Panc1 (cell line): ENCODE measurements at regions not wholly inside any gene's neighbourhood (a gene's known extent, or its start where the extent isn't known, plus 50 kb on each side); places are given as distances from the start of the nearest gene placed in this dataset.

Experiments
- ATAC-seq: fragments of 200-7000 bp; cut with Tn5 transposase; 2 replicates; pipeline ENCODE4 v1.9.1; 2020; ENCODE audit warnings: mild to moderate bottlenecking, moderate library complexity
- BruUV-seq: library from RNA; stranded (reverse); fragments of 400-500 nt; replicated peaks from 2 replicates; lab custom pipeline; 2021; lab: Mats Ljungman, UMichigan
- CTCF ChIA-PET: fragments of 300-600 bp; sonication (Branson Sonifier 250); formaldehyde crosslinking; loops from one replicate; lab custom pipeline; 2022; ENCODE audit warnings: antibody characterized with exemption; lab: Charles Lee
- POLR2A ChIA-PET: fragments of 300-600 bp; sonication (Branson Sonifier 250); formaldehyde crosslinking; loops from one replicate; lab custom pipeline; 2022; ENCODE audit warnings: antibody characterized with exemption; lab: Charles Lee
- DNase-seq: peaks from one replicate; pipeline ENCODE4 v3.0.0-alpha.2; 2010; ENCODE audit warnings: low read depth, low spot score
- H3K27ac ChIP-seq: 2 replicates; pipeline ENCODE4 v1.5.1; 2011; ENCODE audit warnings: mild to moderate bottlenecking, low read length, inconsistent platforms
- H3K27me3 ChIP-seq: fragments of 200-500 bp; sonication (Bioruptor generic); 2 replicates; pipeline ENCODE4 v1.6.0; 2014; ENCODE audit warnings: low read length, inconsistent platforms; ENCODE audit not compliant: control insufficient read depth, insufficient read depth
- H3K36me3 ChIP-seq: fragments of 200-500 bp; sonication (Bioruptor generic); 2 replicates; pipeline ENCODE4 v1.5.1; 2014; ENCODE audit warnings: inconsistent platforms, mild to moderate bottlenecking, low read length, moderate library complexity; ENCODE audit not compliant: control insufficient read depth, insufficient read depth
- H3K4me1 ChIP-seq: 2 replicates; pipeline ENCODE4 v1.5.1; 2011; ENCODE audit warnings: inconsistent platforms, mild to moderate bottlenecking, low read length, moderate library complexity; ENCODE audit not compliant: control insufficient read depth, insufficient read depth
- H3K4me3 ChIP-seq, 2 experiments: 2 replicates each; pipeline ENCODE4 v1.5.1; 2011 to 2012; ENCODE audit warnings: low read depth in 2 of 2, low read length in 2 of 2, mild to moderate bottlenecking in 2 of 2, inconsistent platforms in 1 of 2, moderate library complexity in 1 of 2
- H3K9me3 ChIP-seq: fragments of 200-500 bp; sonication (Bioruptor generic); 2 replicates; pipeline ENCODE4 v1.5.1; 2014; ENCODE audit warnings: low read depth, mild to moderate bottlenecking, inconsistent platforms, low read length, moderate library complexity; ENCODE audit not compliant: control insufficient read depth, insufficient read depth
- POLR2AphosphoS5 ChIP-seq: IDR thresholded peaks from 2 replicates; pipeline ENCODE4 v1.6.1; 2012; ENCODE audit warnings: mild to moderate bottlenecking, low read depth, low read length, moderate library complexity
- SIN3A ChIP-seq: IDR thresholded peaks from 2 replicates; pipeline ENCODE4 v1.6.1; 2012; ENCODE audit warnings: low read depth, mild to moderate bottlenecking, low read length, moderate library complexity, borderline replicate concordance; ENCODE audit not compliant: insufficient read depth
- TCF7L2 ChIP-seq: IDR thresholded peaks from 2 replicates; pipeline ENCODE4 v1.6.1; 2011; ENCODE audit warnings: mild to moderate bottlenecking, low read depth, low read length, inconsistent platforms
- in situ Hi-C: cut with HindIII; loops from 2 replicates; pipeline ENCODE4 v1.10.0; 2016; ENCODE audit warnings: low sequenced_read_pairs, low pct_unique_long_range_greater_than_20kb
- intact Hi-C: fragments of 100-400 bp; cut with micrococcal nuclease; formaldehyde crosslinking; loops from one replicate; pipeline ENCODE4 v1.10.0; 2022; ENCODE audit not compliant: unreplicated experiment
- TF ChIP-seq, protein P1 (sequence below): fragments of 450-650 bp; IDR thresholded peaks from 2 replicates; pipeline ENCODE4 v1.5.1; 2017; ENCODE audit warnings: mild to moderate bottlenecking
- TF ChIP-seq, protein P2 (sequence below), 2 experiments: IDR thresholded peaks; 2 replicates each; pipeline ENCODE4 v1.6.1; 2011 to 2012; ENCODE audit warnings: low read depth in 2 of 2, control low read depth in 1 of 2, low read length in 1 of 2, mild to moderate bottlenecking in 1 of 2, moderate library complexity in 1 of 2; ENCODE audit not compliant: insufficient read depth in 1 of 2

DNA sequence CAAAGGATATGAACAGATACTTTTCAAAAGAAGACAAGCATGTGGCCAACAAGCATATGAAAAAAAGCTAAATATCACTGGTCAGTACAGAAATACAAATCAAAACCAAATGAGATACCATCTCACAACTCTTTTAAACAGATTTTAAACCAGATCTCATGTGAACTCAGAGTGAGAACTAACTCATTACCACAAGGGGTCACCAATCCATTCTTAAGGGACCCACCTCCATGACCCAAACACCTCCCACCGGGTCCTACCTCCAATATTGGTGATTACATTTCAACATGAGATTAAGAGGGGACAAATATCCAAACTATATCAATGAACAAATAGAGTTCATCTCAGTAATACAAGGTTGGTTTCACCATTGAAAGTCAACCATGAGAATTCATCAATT is 319.8 kb upstream of the GULP1 start:
- in situ Hi-C loops, result no loop called here

DNA sequence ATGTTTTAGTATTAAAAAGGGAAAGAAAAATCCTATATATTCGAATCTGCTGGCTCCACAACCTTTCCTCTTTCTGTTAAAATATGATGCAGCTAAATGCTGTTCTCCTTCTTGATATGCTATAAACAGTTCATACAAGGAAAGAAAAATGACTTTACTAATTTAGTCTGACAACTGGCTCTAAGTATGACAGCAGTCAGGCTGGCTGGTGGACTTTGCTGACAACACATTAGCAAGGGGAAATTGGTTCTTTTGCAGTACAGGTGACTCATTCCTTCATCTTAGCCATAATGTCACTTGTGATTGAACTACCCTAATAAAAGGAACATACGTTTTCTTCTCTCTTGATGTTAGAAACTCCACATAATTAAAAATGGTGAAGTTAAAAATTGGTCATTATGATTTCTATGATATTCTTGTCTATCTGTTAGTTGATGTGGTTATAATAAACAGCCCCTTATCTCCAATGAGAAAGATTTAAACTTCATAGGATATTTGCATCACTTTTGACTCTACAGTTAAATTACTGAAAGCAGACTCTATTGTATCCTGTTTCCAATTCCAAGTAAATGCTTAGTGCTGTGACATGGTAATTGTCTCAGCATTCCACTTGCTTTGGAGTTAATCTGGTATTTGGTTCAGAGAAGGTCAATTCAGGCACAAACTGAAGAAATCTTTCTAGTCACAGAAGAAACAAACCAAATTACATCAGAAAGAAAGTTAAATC is 315.3 kb upstream of the GULP1 start:
- in situ Hi-C loops (no loop called here), intact Hi-C loops (no loop called here)
- ATAC-seq (no peak), DNase-seq (no peak)
- no peak overlapping the region for H3K4me3 ChIP-seq
- no peaks in the 10 kb centered on the region for H3K9me3 ChIP-seq
- H3K27ac ChIP-seq, result no peak overlapping the region
- TF ChIP-seq TCF7L2, result no peak
- TF ChIP-seq, protein P1, sequence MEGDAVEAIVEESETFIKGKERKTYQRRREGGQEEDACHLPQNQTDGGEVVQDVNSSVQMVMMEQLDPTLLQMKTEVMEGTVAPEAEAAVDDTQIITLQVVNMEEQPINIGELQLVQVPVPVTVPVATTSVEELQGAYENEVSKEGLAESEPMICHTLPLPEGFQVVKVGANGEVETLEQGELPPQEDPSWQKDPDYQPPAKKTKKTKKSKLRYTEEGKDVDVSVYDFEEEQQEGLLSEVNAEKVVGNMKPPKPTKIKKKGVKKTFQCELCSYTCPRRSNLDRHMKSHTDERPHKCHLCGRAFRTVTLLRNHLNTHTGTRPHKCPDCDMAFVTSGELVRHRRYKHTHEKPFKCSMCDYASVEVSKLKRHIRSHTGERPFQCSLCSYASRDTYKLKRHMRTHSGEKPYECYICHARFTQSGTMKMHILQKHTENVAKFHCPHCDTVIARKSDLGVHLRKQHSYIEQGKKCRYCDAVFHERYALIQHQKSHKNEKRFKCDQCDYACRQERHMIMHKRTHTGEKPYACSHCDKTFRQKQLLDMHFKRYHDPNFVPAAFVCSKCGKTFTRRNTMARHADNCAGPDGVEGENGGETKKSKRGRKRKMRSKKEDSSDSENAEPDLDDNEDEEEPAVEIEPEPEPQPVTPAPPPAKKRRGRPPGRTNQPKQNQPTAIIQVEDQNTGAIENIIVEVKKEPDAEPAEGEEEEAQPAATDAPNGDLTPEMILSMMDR, result no peak
- no peak for TF ChIP-seq SIN3A
- TF ChIP-seq, protein P2, sequence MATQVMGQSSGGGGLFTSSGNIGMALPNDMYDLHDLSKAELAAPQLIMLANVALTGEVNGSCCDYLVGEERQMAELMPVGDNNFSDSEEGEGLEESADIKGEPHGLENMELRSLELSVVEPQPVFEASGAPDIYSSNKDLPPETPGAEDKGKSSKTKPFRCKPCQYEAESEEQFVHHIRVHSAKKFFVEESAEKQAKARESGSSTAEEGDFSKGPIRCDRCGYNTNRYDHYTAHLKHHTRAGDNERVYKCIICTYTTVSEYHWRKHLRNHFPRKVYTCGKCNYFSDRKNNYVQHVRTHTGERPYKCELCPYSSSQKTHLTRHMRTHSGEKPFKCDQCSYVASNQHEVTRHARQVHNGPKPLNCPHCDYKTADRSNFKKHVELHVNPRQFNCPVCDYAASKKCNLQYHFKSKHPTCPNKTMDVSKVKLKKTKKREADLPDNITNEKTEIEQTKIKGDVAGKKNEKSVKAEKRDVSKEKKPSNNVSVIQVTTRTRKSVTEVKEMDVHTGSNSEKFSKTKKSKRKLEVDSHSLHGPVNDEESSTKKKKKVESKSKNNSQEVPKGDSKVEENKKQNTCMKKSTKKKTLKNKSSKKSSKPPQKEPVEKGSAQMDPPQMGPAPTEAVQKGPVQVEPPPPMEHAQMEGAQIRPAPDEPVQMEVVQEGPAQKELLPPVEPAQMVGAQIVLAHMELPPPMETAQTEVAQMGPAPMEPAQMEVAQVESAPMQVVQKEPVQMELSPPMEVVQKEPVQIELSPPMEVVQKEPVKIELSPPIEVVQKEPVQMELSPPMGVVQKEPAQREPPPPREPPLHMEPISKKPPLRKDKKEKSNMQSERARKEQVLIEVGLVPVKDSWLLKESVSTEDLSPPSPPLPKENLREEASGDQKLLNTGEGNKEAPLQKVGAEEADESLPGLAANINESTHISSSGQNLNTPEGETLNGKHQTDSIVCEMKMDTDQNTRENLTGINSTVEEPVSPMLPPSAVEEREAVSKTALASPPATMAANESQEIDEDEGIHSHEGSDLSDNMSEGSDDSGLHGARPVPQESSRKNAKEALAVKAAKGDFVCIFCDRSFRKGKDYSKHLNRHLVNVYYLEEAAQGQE (IDR thresholded peaks at IDR 0.05; ENCODE audit: insufficient read depth in 1 of 2, low read depth in 2 of 2, low read length in 1 of 2), result no peak
- no peak for TF ChIP-seq POLR2AphosphoS5
- POLR2A ChIA-PET, result no interaction called here
- no peaks in the 10 kb centered on the region for H3K27me3 ChIP-seq
- no peaks in the 10 kb centered on the region for H3K36me3 ChIP-seq
- CTCF ChIA-PET, result no interaction called here
- no peaks in the 10 kb centered on the region for H3K4me1 ChIP-seq
- BruUV-seq, result no TSS peak

More for the DNA sequence above, 319.8 kb upstream of the GULP1 start:
- ChIA-PET POLR2A (no interaction called here), CTCF (no interaction called here)
- no peaks in the 10 kb centered on the region for H3K27me3 ChIP-seq
- DNase-seq (no peak), ATAC-seq (no peak)
- H3K9me3 ChIP-seq, result no peaks in the 10 kb centered on the region
- intact Hi-C loops, result no loop called here
- H3K4me1 ChIP-seq, result no peaks in the 10 kb centered on the region
- TF ChIP-seq, protein P2 (IDR thresholded peaks at IDR 0.05; ENCODE audit: insufficient read depth in 1 of 2, low read depth in 2 of 2, low read length in 1 of 2), result no peak
- TF ChIP-seq POLR2AphosphoS5, result no peak
- TF ChIP-seq, protein P1, result no peak; the same call in 1 of the 2 replicates
- TF ChIP-seq SIN3A, result no peak
- H3K36me3 ChIP-seq, result no peaks in the 10 kb centered on the region
- H3K4me3 ChIP-seq, result no peak overlapping the region
- H3K27ac ChIP-seq, result no peak overlapping the region
- no TSS peak for BruUV-seq
